T follicular helper cell (primary cell): ENCODE measurements at regions not wholly inside any gene's neighbourhood (a gene's known extent, or its start where the extent isn't known, plus 50 kb on each side); places are given as distances from the start of the nearest gene placed in this dataset.

ENCODE experiments used
- DNase-seq: peaks from one replicate; pipeline ENCODE4 v3.0.0-alpha.2; 2020; ENCODE audit warnings: low read depth

GRCh38 chr16:6929868-6930267, 402.8 kb upstream of the RBFOX1 start:
- no peak for DNase-seq

GRCh38 chr16:6926762-6927161, 405.9 kb upstream of the RBFOX1 start:
- DNase-seq = no peak

GRCh38 chr16:6926341-6926740, 406.3 kb upstream of the RBFOX1 start:
- no peak for DNase-seq

GRCh38 chr16:6918646-6919045, 414.0 kb upstream of the RBFOX1 start:
- no peak for DNase-seq

- no peak for DNase-seq
Measured at GRCh38 chr16:6916946-6917345, 415.7 kb upstream of the RBFOX1 start.

- no peak for DNase-seq
Measured at GRCh38 chr16:6913566-6913965, 419.1 kb upstream of the RBFOX1 start.

- no peak for DNase-seq
Measured at GRCh38 chr16:6910301-6910700, 422.3 kb upstream of the RBFOX1 start.

GRCh38 chr16:6905601-6906000, 427.0 kb upstream of the RBFOX1 start:
- no peak for DNase-seq

GRCh38 chr16:6903671-6904070, 429.0 kb upstream of the RBFOX1 start:
- DNase-seq = no peak

GRCh38 chr16:6898896-6899295, 433.7 kb upstream of the RBFOX1 start:
- DNase-seq = no peak

GRCh38 chr16:6897876-6898485, 434.7 kb upstream of the RBFOX1 start:
- no peak for DNase-seq

GRCh38 chr16:6892966-6893365, 439.7 kb upstream of the RBFOX1 start:
- no peak for DNase-seq

- no peak for DNase-seq
Measured at GRCh38 chr16:6891496-6891895, 441.1 kb upstream of the RBFOX1 start.

- no peak for DNase-seq
Measured at GRCh38 chr16:6888531-6888930, 444.1 kb upstream of the RBFOX1 start.

GRCh38 chr16:6884002-6884401, 448.6 kb upstream of the RBFOX1 start:
- DNase-seq = no peak

- no peak for DNase-seq
Measured at GRCh38 chr16:6880263-6880662, 452.4 kb upstream of the RBFOX1 start.

GRCh38 chr16:6864671-6865070, 468.0 kb upstream of the RBFOX1 start:
- DNase-seq = no peak

GRCh38 chr16:6864244-6864643, 468.4 kb upstream of the RBFOX1 start:
- no peak for DNase-seq

- no peak for DNase-seq
Measured at GRCh38 chr16:6863135-6863534, 469.5 kb upstream of the RBFOX1 start.

- DNase-seq = no peak
Measured at GRCh38 chr16:6861815-6862477, 470.7 kb upstream of the RBFOX1 start.

- no peak for DNase-seq
Measured at GRCh38 chr16:6861135-6861814, 471.4 kb upstream of the RBFOX1 start.

GRCh38 chr16:6857575-6857974, 475.1 kb upstream of the RBFOX1 start:
- DNase-seq = no peak

- no peak for DNase-seq
Measured at GRCh38 chr16:6856578-6856977, 476.1 kb upstream of the RBFOX1 start.
